Endothelial cell of umbilical vein (primary cell): ENCODE measurements at regions not wholly inside any gene's neighbourhood (a gene's known extent, or its start where the extent isn't known, plus 50 kb on each side); places are given as distances from the start of the nearest gene placed in this dataset.

Experiments
- BruUV-seq: library from RNA; stranded (reverse); fragments of 400-500 nt; replicated peaks from 2 replicates; lab custom pipeline; 2021; lab: Mats Ljungman, UMichigan
- CTCF ChIA-PET: fragments of 300-600, 350-600 bp; sonication (Branson Sonifier 250); formaldehyde crosslinking; loops from one replicate; lab custom pipeline; 2021; ENCODE audit warnings: antibody characterized with exemption, inconsistent platforms; lab: Charles Lee
- POLR2A ChIA-PET: fragments of 300-600, 350-600 bp; sonication (Branson Sonifier 250); formaldehyde crosslinking; loops from one replicate; lab custom pipeline; 2021; ENCODE audit warnings: antibody characterized with exemption, inconsistent platforms; lab: Charles Lee
- DNase-seq: peaks from one replicate; pipeline ENCODE4 v3.0.0-alpha.2; 2011; ENCODE audit warnings: low read depth, low spot score
- FAIRE-seq: peaks from 2 replicates; lab custom pipeline; 2011; peaks lifted over from hg19 to GRCh38; lab: Jason Lieb, UNC
- H2AFZ ChIP-seq: 2 replicates; pipeline ENCODE4 v1.6.0; 2012; ENCODE audit warnings: low read depth, low read length, control low read depth, inconsistent platforms
- H3K27ac ChIP-seq: 2 replicates; pipeline ENCODE4 v1.5.1; 2011; ENCODE audit warnings: low read depth, mild to moderate bottlenecking, control low read depth, low read length, moderate library complexity; ENCODE audit not compliant: insufficient read depth
- H3K27me3 ChIP-seq, 2 experiments: 2 replicates each; pipeline versions ENCODE4 v1.6.0 to v1.6.1; 2011; ENCODE audit warnings: low read length in 2 of 2, mixed read lengths in 1 of 2; ENCODE audit not compliant: control insufficient read depth in 2 of 2, insufficient read depth in 2 of 2
- H3K36me3 ChIP-seq, 2 experiments: 2 replicates in 1 of 2; 3 replicates in 1 of 2; pipeline ENCODE4 v1.5.1; 2011; ENCODE audit warnings: low read length in 2 of 2, mild to moderate bottlenecking in 1 of 2, moderate library complexity in 1 of 2; ENCODE audit not compliant: control insufficient read depth in 2 of 2, insufficient read depth in 2 of 2; ENCODE audit errors: extremely low read depth in 1 of 2
- H3K4me1 ChIP-seq: 3 replicates; pipeline ENCODE4 v1.5.1; 2011; ENCODE audit warnings: mild to moderate bottlenecking, low read length; ENCODE audit not compliant: control insufficient read depth, insufficient read depth; ENCODE audit errors: extremely low read depth
- H3K4me2 ChIP-seq: 2 replicates; pipeline ENCODE4 v1.6.1; 2011; ENCODE audit warnings: low read length, control low read depth, mixed read lengths; ENCODE audit not compliant: insufficient read depth
- H3K4me3 ChIP-seq, 3 experiments: fragments of 200-600 bp in 1 of 3; sonication (generic), shearing (Covaris generic) in 1 of 3; replicated peaks in 1 of 3; 2 replicates each; pipeline ENCODE4 v1.5.1; 2011 to 2016; ENCODE audit warnings: control low read depth in 3 of 3, low read length in 3 of 3, mild to moderate bottlenecking in 2 of 3, inconsistent platforms in 1 of 3, low read depth in 1 of 3, moderate library complexity in 1 of 3; ENCODE audit not compliant: insufficient read depth in 1 of 3
- H3K79me2 ChIP-seq: 2 replicates; pipeline ENCODE4 v1.6.0; 2012; ENCODE audit warnings: low read length, inconsistent platforms; ENCODE audit not compliant: control insufficient read depth, insufficient read depth
- H3K9ac ChIP-seq: replicated peaks from 2 replicates; pipeline ENCODE3; 2011; ENCODE audit warnings: low read length, control low read depth; ENCODE audit not compliant: insufficient read depth; ENCODE audit errors: extremely low read depth
- H3K9me1 ChIP-seq: replicated peaks from 3 replicates; pipeline ENCODE4 v1.6.0; 2011; ENCODE audit warnings: mild to moderate bottlenecking, low read length; ENCODE audit not compliant: control insufficient read depth, insufficient read depth; ENCODE audit errors: extremely low read depth
- H3K9me3 ChIP-seq: replicated peaks from 2 replicates; pipeline ENCODE4 v1.5.1; 2012; ENCODE audit warnings: low read length, inconsistent platforms; ENCODE audit not compliant: control insufficient read depth, insufficient read depth
- H4K20me1 ChIP-seq: replicated peaks from 2 replicates; pipeline ENCODE3; 2011; ENCODE audit warnings: mild to moderate bottlenecking, low read length; ENCODE audit not compliant: control insufficient read depth, insufficient read depth; ENCODE audit errors: extremely low read depth
- FOS ChIP-seq: IDR thresholded peaks from 2 replicates; pipeline ENCODE4 v1.6.1; 2011; ENCODE audit warnings: mild to moderate bottlenecking, low read length, moderate library complexity, borderline replicate concordance; ENCODE audit not compliant: insufficient read depth
- GATA2 ChIP-seq: IDR thresholded peaks from 2 replicates; pipeline ENCODE4 v1.7.0; 2011; ENCODE audit warnings: low read depth, mild to moderate bottlenecking, moderate library complexity, mixed read lengths, low read length; ENCODE audit not compliant: insufficient read length, insufficient read depth
- MYC ChIP-seq: IDR thresholded peaks from one replicate; pipeline ENCODE4 v1.6.1; 2011; ENCODE audit warnings: mild to moderate bottlenecking, low read depth, low read length
- dilution Hi-C: fragments of 300-500 bp; cut with MboI; formaldehyde crosslinking; loops from one replicate; pipeline ENCODE4 v1.15.0; 2019; ENCODE audit warnings: low sequenced_read_pairs; ENCODE audit not compliant: extremely low pct_ligation_motif_present
- intact Hi-C: fragments of 100-400 bp; cut with micrococcal nuclease; formaldehyde crosslinking; loops from one replicate; pipeline ENCODE4 v1.10.0; 2022
- TF ChIP-seq, protein P1 (sequence below), 2 donors: IDR thresholded peaks; 1 replicate in 1 of 2; 2 replicates in 1 of 2; pipeline ENCODE4 v1.5.1; 2011; ENCODE audit warnings: low read length in 2 of 2, mild to moderate bottlenecking in 2 of 2, moderate library complexity in 2 of 2, control low read depth in 1 of 2, inconsistent platforms in 1 of 2, low read depth in 1 of 2; ENCODE audit not compliant: insufficient read depth in 1 of 2; ENCODE audit errors: extremely low read depth in 1 of 2

DNA sequence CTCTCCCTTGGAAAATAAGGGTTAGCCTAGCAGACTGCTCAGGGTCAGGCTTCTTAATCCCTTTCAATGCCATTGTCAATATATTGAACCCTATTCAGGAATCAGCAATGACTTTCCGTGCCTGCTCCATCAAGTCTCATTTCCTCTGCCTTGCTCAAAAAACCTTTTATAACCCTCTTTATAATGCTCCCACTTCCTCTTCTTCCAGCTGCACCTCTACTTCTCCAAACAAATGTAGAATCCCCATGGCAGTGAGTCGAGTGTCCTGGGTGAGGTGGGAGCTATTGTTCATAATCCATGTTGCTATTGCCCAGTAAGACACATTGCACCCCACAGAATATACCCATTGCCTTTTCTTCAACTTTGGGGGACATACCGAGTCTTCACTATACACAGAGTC lies 58.6 kb downstream of the OLIG1 start:
- Histone ChIP-seq H3K9ac (no peak overlapping the region), H3K4me3 (no peak overlapping the region), H3K4me1 (no peaks in the 10 kb centered on the region), H3K79me2 (no peaks in the 10 kb centered on the region), H3K27ac (no peak overlapping the region), H3K9me1 (no peaks in the 10 kb centered on the region), H3K36me3 (no peaks in the 10 kb centered on the region), H3K9me3 (no peaks in the 10 kb centered on the region), H3K4me2 (no peak overlapping the region), H2AFZ (no peak overlapping the region), H3K27me3 (peaks cover 10 to 18% of the 10 kb centered on the region in 2 experiments), H4K20me1 (no peaks in the 10 kb centered on the region)
- no peak for TF ChIP-seq MYC
- no peak for TF ChIP-seq FOS
- FAIRE-seq: no peak
- ChIA-PET CTCF (interaction anchor here (7.8 to 8.1 kb wide), 2 partner anchors 135 to 188 kb away, joined by 193 to 279 read pairs; no protein-coding TSS in a partner anchor), POLR2A (no interaction called here)
- DNase-seq: no peak
- dilution Hi-C loops (no loop called here), intact Hi-C loops (loop anchor here (5.0 kb wide), 1 partner anchor 296 kb away; no protein-coding TSS in a partner anchor)
- BruUV-seq: no TSS peak

DNA sequence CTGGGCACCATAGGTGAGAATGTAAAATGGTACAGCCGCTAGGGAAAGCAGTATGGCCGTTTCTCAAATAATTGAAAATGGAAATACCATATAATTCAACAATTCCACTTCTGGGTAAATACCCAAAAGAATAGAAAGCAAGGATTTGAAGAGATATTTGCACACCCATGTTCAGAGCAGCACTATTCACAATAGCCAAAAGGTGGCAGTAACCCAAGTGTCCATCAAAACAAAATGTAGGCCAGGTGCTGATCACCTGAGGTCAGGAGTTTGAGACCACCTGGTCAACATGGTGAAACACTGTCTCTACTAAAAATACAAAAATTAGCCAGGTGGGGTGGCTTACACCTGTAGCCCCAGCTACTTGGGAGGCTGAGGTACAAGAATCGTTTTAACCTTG lies 62.1 kb downstream of the OLIG1 start:
- no peak overlapping the region for H3K27ac ChIP-seq
- dilution Hi-C loops: no loop called here
- no peaks in the 10 kb centered on the region for H4K20me1 ChIP-seq
- H3K9ac ChIP-seq: no peak overlapping the region
- ChIA-PET POLR2A (no interaction called here), CTCF (interaction anchor here (1.1 to 4.3 kb wide), 5 partner anchors 60 to 192 kb away, joined by 3 to 23 read pairs (median 4); no protein-coding TSS in a partner anchor)
- H3K36me3 ChIP-seq: no peaks in the 10 kb centered on the region
- no TSS peak for BruUV-seq
- no peak for DNase-seq
- H3K9me3 ChIP-seq: no peaks in the 10 kb centered on the region
- intact Hi-C loops: no loop called here
- no peak for FAIRE-seq
- H3K9me1 ChIP-seq: no peaks in the 10 kb centered on the region
- peaks cover 10 to 18% of the 10 kb centered on the region in 2 experiments for H3K27me3 ChIP-seq
- no peaks in the 10 kb centered on the region for H3K4me1 ChIP-seq
- no peak overlapping the region for H3K4me2 ChIP-seq
- H2AFZ ChIP-seq: no peak overlapping the region
- H3K79me2 ChIP-seq: no peaks in the 10 kb centered on the region
- no peak overlapping the region for H3K4me3 ChIP-seq
- no peak for TF ChIP-seq GATA2
- TF ChIP-seq, protein P1, sequence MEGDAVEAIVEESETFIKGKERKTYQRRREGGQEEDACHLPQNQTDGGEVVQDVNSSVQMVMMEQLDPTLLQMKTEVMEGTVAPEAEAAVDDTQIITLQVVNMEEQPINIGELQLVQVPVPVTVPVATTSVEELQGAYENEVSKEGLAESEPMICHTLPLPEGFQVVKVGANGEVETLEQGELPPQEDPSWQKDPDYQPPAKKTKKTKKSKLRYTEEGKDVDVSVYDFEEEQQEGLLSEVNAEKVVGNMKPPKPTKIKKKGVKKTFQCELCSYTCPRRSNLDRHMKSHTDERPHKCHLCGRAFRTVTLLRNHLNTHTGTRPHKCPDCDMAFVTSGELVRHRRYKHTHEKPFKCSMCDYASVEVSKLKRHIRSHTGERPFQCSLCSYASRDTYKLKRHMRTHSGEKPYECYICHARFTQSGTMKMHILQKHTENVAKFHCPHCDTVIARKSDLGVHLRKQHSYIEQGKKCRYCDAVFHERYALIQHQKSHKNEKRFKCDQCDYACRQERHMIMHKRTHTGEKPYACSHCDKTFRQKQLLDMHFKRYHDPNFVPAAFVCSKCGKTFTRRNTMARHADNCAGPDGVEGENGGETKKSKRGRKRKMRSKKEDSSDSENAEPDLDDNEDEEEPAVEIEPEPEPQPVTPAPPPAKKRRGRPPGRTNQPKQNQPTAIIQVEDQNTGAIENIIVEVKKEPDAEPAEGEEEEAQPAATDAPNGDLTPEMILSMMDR (IDR thresholded peaks at IDR 0.05; ENCODE audit: extremely low read depth in 1 of 2, insufficient read depth in 1 of 2, low read depth in 1 of 2, low read length in 2 of 2): peak in 1 of 2 donors; percentile 19
